H1 (cell line): ENCODE measurements at regions not wholly inside any gene's neighbourhood (a gene's known extent, or its start where the extent isn't known, plus 50 kb on each side); places are given as distances from the start of the nearest gene placed in this dataset.

Experiments
- CHD7 ChIP-seq: fragments of 300-600 bp; sonication (generic); IDR thresholded peaks from 2 replicates; pipeline ENCODE4 v1.7.1; 2012; ENCODE audit warnings: low read length, moderate library complexity, mild to moderate bottlenecking, inconsistent platforms; ENCODE audit not compliant: insufficient replicate concordance
- SUZ12 ChIP-seq: fragments of 200-600 bp; sonication (generic); IDR thresholded peaks from 2 replicates; pipeline ENCODE4 v1.6.1; 2012; ENCODE audit warnings: mild to moderate bottlenecking, inconsistent platforms, low read length, moderate library complexity, mixed read lengths

- TF ChIP-seq CHD7 (no peak), SUZ12 (no peak)
Observed at GRCh38 chr6:4433199-4433598, 297.8 kb upstream of the ECI2 start (continued).
